Adrenal gland (tissue), 9 donors: ENCODE measurements at regions not wholly inside any gene's neighbourhood (a gene's known extent, or its start where the extent isn't known, plus 50 kb on each side); places are given as distances from the start of the nearest gene placed in this dataset.

ENCODE experiments used
- DNase-seq, 7 donors: peaks; one replicate each; pipeline ENCODE4 v3.0.0-alpha.2; 2019 to 2020
- H3K27ac ChIP-seq, 5 donors: fragments of 200-600 bp; sonication (generic) in 4 of 5; 1 replicate in 3 of 5; 2 replicates in 2 of 5; pipeline versions ENCODE4 v1.5.1 to v1.8.0; 2016 to 2020; ENCODE audit warnings: mild to moderate bottlenecking in 1 of 5
- H3K27me3 ChIP-seq: fragments of 200-600 bp; 2 replicates; pipeline ENCODE4 v1.8.0; 2021
- H3K36me3 ChIP-seq, 2 donors: fragments of 200-600 bp; replicated peaks in 1 of 2; 1 replicate in 1 of 2; 2 replicates in 1 of 2; pipeline versions ENCODE4 v1.5.1 to v1.8.0; 2018 to 2022
- H3K4me1 ChIP-seq, 2 donors: fragments of 200-600 bp; replicated peaks in 1 of 2; 1 replicate in 1 of 2; 2 replicates in 1 of 2; pipeline versions ENCODE4 v1.5.1 to v1.8.0; 2018 to 2021
- H3K4me3 ChIP-seq, 4 donors: fragments of 200-600 bp; sonication (generic) in 3 of 4; one replicate each; pipeline ENCODE4 v1.5.1; 2016 to 2018
- H3K9me3 ChIP-seq, 3 donors: fragments of 200-600 bp; sonication (generic) in 1 of 3; replicated peaks in 1 of 3; 1 replicate in 2 of 3; 2 replicates in 1 of 3; pipeline versions ENCODE4 v1.5.1 to v1.8.0; 2016 to 2021
- CTCF ChIP-seq, 6 experiments: fragments of 450-650 bp in 4 of 6; fragments of 200-600 bp in 2 of 6; sonication (generic) in 1 of 6; IDR thresholded peaks; 1 replicate in 5 of 6; 2 replicates in 1 of 6; pipeline versions ENCODE4 v1.5.1 to v1.8.0; 2016 to 2021; ENCODE audit warnings: antibody characterized with exemption in 6 of 6, mild to moderate bottlenecking in 2 of 6, moderate library complexity in 1 of 6
- POLR2A ChIP-seq, 2 donors: fragments of 450-650 bp; IDR thresholded peaks; one replicate each; pipeline ENCODE4 v1.6.1; 2017; ENCODE audit warnings: antibody characterized with exemption in 2 of 2, mild to moderate bottlenecking in 2 of 2, moderate library complexity in 1 of 2
- WGBS, 4 donors: extraction: QIAGEN DNeasy Blood & Tissue Kit in 2 of 4; methylation state at CpG; one replicate each; pipeline versions ENCODE4 v1.1.5 to v1.1.7; 2013 to 2017; 5-methylcytosine and 5-hydroxymethylcytosine counted together
- intact Hi-C, 2 donors: fragments of 100-400 bp; cut with DNase I; formaldehyde crosslinking; loops; one replicate each; pipeline versions ENCODE4 v1.14.1 to v1.15.0; 2022 to 2023
- donor health status: healthy with polysubstance abuse.
- donor health status: Bipolar disorder and iron deficiency.
- donor health status: DM: yes; HTN: yes; CAD: no.
- donor health status: DM: no; HTN: no; CAD: no.
- donor health status: DM: no; HTN: no; CAD: no.

GRCh38 chr5:107146901-107147300, 523.8 kb downstream of the EFNA5 start:
- no peak for DNase-seq
- no peak overlapping the region for H3K4me3 ChIP-seq
- intact Hi-C loops = no loop called here
- no peaks in the 10 kb centered on the region for H3K4me1 ChIP-seq
- H3K27ac ChIP-seq = no peak overlapping the region
- no peak for TF ChIP-seq POLR2A (IDR thresholded peaks at IDR 0.05)
- TF ChIP-seq CTCF (IDR thresholded peaks at IDR 0.05) = no peak
- no peaks in the 10 kb centered on the region for H3K9me3 ChIP-seq
- H3K36me3 ChIP-seq = no peaks in the 10 kb centered on the region
- 61 to 70% (median 66%) methylated on average over 4 of the region's 4 CpGs for WGBS, 4 donors
- H3K27me3 ChIP-seq = no peaks in the 10 kb centered on the region

- no peak for TF ChIP-seq POLR2A (IDR thresholded peaks at IDR 0.05)
- TF ChIP-seq CTCF (IDR thresholded peaks at IDR 0.05) = no peak
- intact Hi-C loops = no loop called here
- H3K4me3 ChIP-seq = no peak overlapping the region
- no peak for DNase-seq
- no peaks in the 10 kb centered on the region for H3K36me3 ChIP-seq
- WGBS, 4 donors = 59 to 67% (median 64%) methylated on average over 2 of the region's 2 CpGs
- H3K4me1 ChIP-seq = no peaks in the 10 kb centered on the region
- no peaks in the 10 kb centered on the region for H3K27me3 ChIP-seq
- H3K27ac ChIP-seq = no peak overlapping the region
- no peaks in the 10 kb centered on the region for H3K9me3 ChIP-seq
Observed at GRCh38 chr5:107135391-107135790, 535.3 kb downstream of the EFNA5 start.

- TF ChIP-seq CTCF (IDR thresholded peaks at IDR 0.05) = no peak
- no peak for TF ChIP-seq POLR2A (IDR thresholded peaks at IDR 0.05)
- intact Hi-C loops = no loop called here
- Histone ChIP-seq H3K27ac (no peak overlapping the region), H3K27me3 (no peaks in the 10 kb centered on the region), H3K9me3 (no peaks in the 10 kb centered on the region), H3K4me1 (no peaks in the 10 kb centered on the region), H3K36me3 (no peaks in the 10 kb centered on the region), H3K4me3 (no peak overlapping the region)
- DNase-seq = no peak
- WGBS, 4 donors = 61 to 85% (median 70%) methylated on average over 2 of the region's 2 CpGs
Observed at GRCh38 chr5:107134931-107135330, 535.8 kb downstream of the EFNA5 start.

GRCh38 chr5:107129051-107129450, 541.7 kb downstream of the EFNA5 start:
- H3K4me3 ChIP-seq = no peak overlapping the region
- no peaks in the 10 kb centered on the region for H3K9me3 ChIP-seq
- no peaks in the 10 kb centered on the region for H3K27me3 ChIP-seq
- DNase-seq = no peak
- intact Hi-C loops = no loop called here
- no peaks in the 10 kb centered on the region for H3K36me3 ChIP-seq
- no peaks in the 10 kb centered on the region for H3K4me1 ChIP-seq
- 36 to 43% (median 37%) methylated on average over 1 of the region's 1 CpG for WGBS, 4 donors
- no peak overlapping the region for H3K27ac ChIP-seq
- no peak for TF ChIP-seq POLR2A (IDR thresholded peaks at IDR 0.05)
- TF ChIP-seq CTCF (IDR thresholded peaks at IDR 0.05) = no peak
